Peyer's patch (tissue), 4 donors: ENCODE measurements at regions not wholly inside any gene's neighbourhood (a gene's known extent, or its start where the extent isn't known, plus 50 kb on each side); places are given as distances from the start of the nearest gene placed in this dataset.

Experiments used
- DNase-seq, 3 donors: peaks; one replicate each; pipeline ENCODE4 v3.0.0-alpha.2; 2017 to 2019
- H3K27ac ChIP-seq, 4 donors: fragments of 200-600 bp; sonication (generic); one replicate each; pipeline ENCODE4 v1.5.1; 2016 to 2019
- H3K27me3 ChIP-seq, 2 donors: fragments of 200-600 bp; sonication (generic); one replicate each; pipeline ENCODE4 v1.5.1; 2019
- H3K36me3 ChIP-seq, 3 donors: fragments of 200-600 bp; sonication (generic); one replicate each; pipeline ENCODE4 v1.5.1; 2016 to 2019
- H3K4me1 ChIP-seq, 4 donors: fragments of 200-600 bp; sonication (generic); one replicate each; pipeline ENCODE4 v1.5.1; 2016 to 2019
- H3K4me3 ChIP-seq, 4 donors: fragments of 200-600 bp; sonication (generic); 1 replicate in 3 of 4; 2 replicates in 1 of 4; pipeline ENCODE4 v1.5.1; 2016 to 2019; ENCODE audit warnings: mild to moderate bottlenecking in 1 of 4
- H3K9me3 ChIP-seq, 4 donors: fragments of 200-600 bp; sonication (generic); one replicate each; pipeline ENCODE4 v1.5.1; 2016 to 2019; ENCODE audit warnings: mild to moderate bottlenecking in 1 of 4
- CTCF ChIP-seq, 6 experiments: fragments of 450-650 bp in 4 of 6; fragments of 200-600 bp in 2 of 6; sonication (generic) in 1 of 6; IDR thresholded peaks; one replicate each; pipeline ENCODE4 v1.5.1; 2017 to 2019; ENCODE audit warnings: antibody characterized with exemption in 6 of 6, mild to moderate bottlenecking in 3 of 6, moderate library complexity in 1 of 6
- POLR2A ChIP-seq, 2 donors: fragments of 450-650 bp; IDR thresholded peaks; one replicate each; pipeline ENCODE4 v1.5.1; 2017; ENCODE audit warnings: antibody characterized with exemption in 2 of 2, mild to moderate bottlenecking in 2 of 2, moderate library complexity in 2 of 2

GRCh38 chr9:20152151-20152725 is 363.4 kb upstream of the SLC24A2 start:
- H3K36me3 ChIP-seq = no peaks in the 10 kb centered on the region

GRCh38 chr9:20148416-20148815 is 359.6 kb upstream of the SLC24A2 start:
- no peaks in the 10 kb centered on the region for H3K36me3 ChIP-seq
- no peak for DNase-seq
- TF ChIP-seq CTCF (IDR thresholded peaks at IDR 0.05) (no peak), POLR2A (IDR thresholded peaks at IDR 0.05) (no peak)
- no peak overlapping the region for H3K4me3 ChIP-seq
- H3K27me3 ChIP-seq = no peaks in the 10 kb centered on the region
- H3K9me3 ChIP-seq = no peaks in the 10 kb centered on the region
- no peaks in the 10 kb centered on the region for H3K4me1 ChIP-seq
- no peak overlapping the region for H3K27ac ChIP-seq

More at GRCh38 chr9:20152151-20152725, 363.4 kb upstream of the SLC24A2 start:
- no peak overlapping the region for H3K4me3 ChIP-seq
- H3K27me3 ChIP-seq = no peaks in the 10 kb centered on the region
- H3K4me1 ChIP-seq = no peaks in the 10 kb centered on the region
- no peak overlapping the region for H3K27ac ChIP-seq
- no peak for DNase-seq
- no peak for TF ChIP-seq POLR2A (IDR thresholded peaks at IDR 0.05)
- H3K9me3 ChIP-seq = no peaks in the 10 kb centered on the region

GRCh38 chr9:20144197-20144596 is 355.4 kb upstream of the SLC24A2 start:
- no peaks in the 10 kb centered on the region for H3K4me1 ChIP-seq
- H3K9me3 ChIP-seq = no peaks in the 10 kb centered on the region
- no peaks in the 10 kb centered on the region for H3K36me3 ChIP-seq
- no peak overlapping the region for H3K27ac ChIP-seq
- no peak overlapping the region for H3K4me3 ChIP-seq
- H3K27me3 ChIP-seq = no peaks in the 10 kb centered on the region
- TF ChIP-seq CTCF (IDR thresholded peaks at IDR 0.05) (no peak), POLR2A (IDR thresholded peaks at IDR 0.05) (no peak)
- no peak for DNase-seq

DNA sequence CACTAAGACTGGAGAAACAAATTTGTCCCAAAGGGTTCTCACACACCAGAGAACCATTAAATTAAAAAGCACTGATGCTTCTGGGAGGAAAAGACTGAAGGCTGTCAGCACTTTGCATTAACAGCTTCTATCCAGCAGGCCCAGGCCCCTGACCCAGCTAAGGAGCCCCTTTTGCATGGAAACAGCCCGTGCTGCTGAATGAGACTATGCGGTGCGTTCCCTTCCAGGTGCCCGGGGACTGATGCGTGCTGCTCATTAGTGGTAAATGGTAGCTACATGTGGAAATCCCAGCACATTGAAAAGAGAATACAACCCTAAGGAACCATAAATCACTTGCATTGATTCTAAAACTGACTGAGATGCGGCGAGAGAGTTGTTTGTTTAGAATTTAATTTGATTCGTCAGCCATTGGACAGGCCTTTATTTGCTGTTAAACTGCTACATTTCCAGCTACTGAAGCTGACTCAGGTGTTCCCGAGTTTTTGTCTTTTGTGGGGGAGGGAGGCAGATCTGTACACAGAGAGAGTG is 351.0 kb upstream of the SLC24A2 start:
- H3K27me3 ChIP-seq = no peaks in the 10 kb centered on the region
- no peaks in the 10 kb centered on the region for H3K36me3 ChIP-seq
- TF ChIP-seq CTCF (IDR thresholded peaks at IDR 0.05) (no peak), POLR2A (IDR thresholded peaks at IDR 0.05) (no peak)
- no peak overlapping the region for H3K4me3 ChIP-seq
- DNase-seq = no peak
- H3K9me3 ChIP-seq = no peaks in the 10 kb centered on the region
- no peak overlapping the region for H3K27ac ChIP-seq
- H3K4me1 ChIP-seq = no peaks in the 10 kb centered on the region

DNA sequence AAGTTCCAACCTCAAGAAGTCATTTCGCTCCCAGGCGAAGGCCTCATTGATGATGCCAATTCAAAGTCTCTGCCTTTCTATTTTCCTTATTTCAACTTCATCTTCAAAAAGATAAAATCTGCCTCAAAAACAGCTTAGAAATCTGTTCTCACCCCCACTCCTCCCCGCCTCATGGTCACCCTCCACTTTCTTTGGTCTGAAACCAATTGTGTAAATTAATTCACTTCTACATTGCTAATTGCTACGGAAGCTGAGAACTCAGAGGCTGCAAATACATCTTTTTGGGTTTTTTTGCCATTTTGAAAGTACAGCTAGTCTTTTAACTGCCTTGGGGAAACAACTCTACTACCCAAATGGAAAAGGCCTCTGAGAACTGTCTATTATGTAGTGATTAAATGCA is 350.0 kb upstream of the SLC24A2 start:
- no peaks in the 10 kb centered on the region for H3K9me3 ChIP-seq
- no peaks in the 10 kb centered on the region for H3K27me3 ChIP-seq
- TF ChIP-seq CTCF (IDR thresholded peaks at IDR 0.05) (no peak), POLR2A (IDR thresholded peaks at IDR 0.05) (no peak)
- no peak overlapping the region for H3K4me3 ChIP-seq
- DNase-seq = no peak
- H3K4me1 ChIP-seq = no peaks in the 10 kb centered on the region
- no peaks in the 10 kb centered on the region for H3K36me3 ChIP-seq
- H3K27ac ChIP-seq = no peak overlapping the region

DNA sequence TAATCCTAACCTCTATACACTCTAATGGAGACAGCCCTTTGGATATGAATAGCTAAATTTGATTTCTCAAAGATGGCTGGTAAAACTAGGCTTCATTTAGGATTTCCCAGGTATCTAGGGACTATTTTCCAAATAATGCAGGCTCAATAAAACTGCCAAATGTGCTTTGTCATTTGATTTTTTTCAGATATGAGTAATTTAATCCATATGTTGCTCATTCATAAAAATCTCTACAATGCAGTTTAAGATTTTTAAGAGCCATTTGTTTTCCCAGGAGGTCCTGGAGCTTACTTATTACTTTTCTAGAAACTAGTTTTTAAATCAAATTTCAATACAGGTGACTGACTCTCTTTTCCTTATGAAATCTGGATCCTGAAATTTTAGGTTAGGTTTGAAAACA is 349.3 kb upstream of the SLC24A2 start:
- TF ChIP-seq CTCF (IDR thresholded peaks at IDR 0.05) = no peak
- no peak for TF ChIP-seq POLR2A (IDR thresholded peaks at IDR 0.05)
- H3K4me3 ChIP-seq = no peak overlapping the region
- no peaks in the 10 kb centered on the region for H3K9me3 ChIP-seq
- no peaks in the 10 kb centered on the region for H3K36me3 ChIP-seq
- no peak for DNase-seq
- no peaks in the 10 kb centered on the region for H3K27me3 ChIP-seq
- H3K27ac ChIP-seq = no peak overlapping the region
- H3K4me1 ChIP-seq = no peaks in the 10 kb centered on the region
